DMS 273 treated with DMSO at 0.1 percent for 48 hours (cell line): ENCODE measurements at regions not wholly inside any gene's neighbourhood (a gene's known extent, or its start where the extent isn't known, plus 50 kb on each side); places are given as distances from the start of the nearest gene placed in this dataset.
A peak's percentile ranks its signal among the peaks of the same experiment; 100 is the strongest.
"Not testable (repeated sequence)": the region's sequence is repeated elsewhere in the genome, so short reads cannot be mapped to it uniquely, and the experiment has no call there.

ENCODE experiments used
- DNase-seq: peaks from one replicate; lab custom pipeline; 2025; lab: John Stamatoyannopoulos, UW

GRCh38 chr16:66050991-66051390 lies 315.5 kb upstream of the CDH5 start:
- no peak for DNase-seq

GRCh38 chr16:66049865-66050264 lies 316.6 kb upstream of the CDH5 start:
- DNase-seq, result no peak

GRCh38 chr16:66045626-66046025 lies 320.9 kb upstream of the CDH5 start:
- no peak for DNase-seq

GRCh38 chr16:66044556-66044955 lies 321.9 kb upstream of the CDH5 start:
- DNase-seq, result no peak

GRCh38 chr16:66044089-66044488 lies 322.4 kb upstream of the CDH5 start:
- no peak for DNase-seq

GRCh38 chr16:66043326-66043725 lies 323.2 kb upstream of the CDH5 start:
- no peak for DNase-seq

- DNase-seq, result no peak
These were observed 324.1 kb upstream of the CDH5 start for GRCh38 chr16:66042341-66042740.

GRCh38 chr16:66041907-66042306 lies 324.6 kb upstream of the CDH5 start:
- DNase-seq, result no peak

- no peak for DNase-seq
These were observed 326.7 kb upstream of the CDH5 start for GRCh38 chr16:66039793-66040192.

- no peak for DNase-seq
These were observed 329.4 kb upstream of the CDH5 start for GRCh38 chr16:66036793-66037715.

- no peak for DNase-seq
These were observed 330.3 kb upstream of the CDH5 start for GRCh38 chr16:66036184-66036583.

- no peak for DNase-seq
These were observed 331.4 kb upstream of the CDH5 start for GRCh38 chr16:66035096-66035495.

- no peak for DNase-seq
These were observed 333.6 kb upstream of the CDH5 start for GRCh38 chr16:66032841-66033240.

- DNase-seq, result no peak
These were observed 336.5 kb upstream of the CDH5 start for GRCh38 chr16:66030036-66030435.

- no peak for DNase-seq
These were observed 337.8 kb upstream of the CDH5 start for GRCh38 chr16:66028510-66029216.

- no peak for DNase-seq
These were observed 339.6 kb upstream of the CDH5 start for GRCh38 chr16:66026787-66027330.

- peak; percentile 0 for DNase-seq
These were observed 340.3 kb upstream of the CDH5 start for GRCh38 chr16:66026211-66026610.

GRCh38 chr16:66025751-66026150 lies 340.7 kb upstream of the CDH5 start:
- no peak for DNase-seq

- DNase-seq, result not testable (repeated sequence)
These were observed 341.9 kb upstream of the CDH5 start for GRCh38 chr16:66024567-66024966.

- DNase-seq, result no peak
These were observed 343.0 kb upstream of the CDH5 start for GRCh38 chr16:66023481-66023880.

GRCh38 chr16:66020642-66021041 lies 345.8 kb upstream of the CDH5 start:
- no peak for DNase-seq

GRCh38 chr16:66020046-66020445 lies 346.4 kb upstream of the CDH5 start:
- DNase-seq, result no peak

GRCh38 chr16:66019502-66019901 lies 347.0 kb upstream of the CDH5 start:
- DNase-seq, result not testable (repeated sequence)
